ENCODE measurements at regions not wholly inside any gene's neighbourhood (a gene's known extent, or its start where the extent isn't known, plus 50 kb on each side); places are given as distances from the start of the nearest gene placed in this dataset.

- Histone ChIP-seq H3K4me3 (ENCODE audit: low read depth in 2 of 2, low read length in 1 of 2) (no peak overlapping the region), H3K9me3 (no peaks in the 10 kb centered on the region), H4K20me1 (ENCODE audit: insufficient read depth) (no peaks in the 10 kb centered on the region), H3K27ac (ENCODE audit: low read depth in 2 of 2, low read length in 1 of 2) (no peak overlapping the region), H3F3A (replicated peaks; ENCODE audit: insufficient read depth) (no peaks in the 10 kb centered on the region), H3K79me2 (ENCODE audit: insufficient read depth) (no peaks in the 10 kb centered on the region), H3K27me3 (ENCODE audit: insufficient read depth) (no peaks in the 10 kb centered on the region), H3K4me2 (no peak overlapping the region), H3K4me1 (ENCODE audit: control insufficient read depth in 1 of 2, insufficient read depth in 2 of 2, low read depth in 1 of 2, low read length in 1 of 2) (no peaks in the 10 kb centered on the region), H3K36me3 (replicated peaks in 1 of 2; ENCODE audit: control insufficient read depth in 1 of 2, insufficient read depth in 2 of 2, low read length in 1 of 2) (no peaks in the 10 kb centered on the region), H2AFZ (ENCODE audit: low read depth) (no peak overlapping the region), H3K9me2 (no peaks in the 10 kb centered on the region), H3K9ac (no peak overlapping the region)
- WGBS (ENCODE audit: low lambda C conversion rate), result 23% methylated on average over 3 of the region's 3 CpGs
- ChIA-PET CTCF (no interaction called here), POLR2A (no interaction called here)
- TF ChIP-seq NFIC (IDR thresholded peaks at IDR 0.05; ENCODE audit: borderline replicate concordance) (no peak), EZH2phosphoT487 (IDR thresholded peaks at IDR 0.05; ENCODE audit: borderline replicate concordance, low read depth) (no peak), ZBTB33 (IDR thresholded peaks at IDR 0.05; ENCODE audit: borderline replicate concordance, low read depth) (no peak), GABPA (IDR thresholded peaks at IDR 0.05; ENCODE audit: low read depth) (no peak), FOXJ3 (CRISPR knock-in tag; IDR thresholded peaks at IDR 0.05) (no peak), TCF12 (IDR thresholded peaks at IDR 0.05) (no peak), ELF1 (IDR thresholded peaks at IDR 0.05) (no peak), SMC3 (IDR thresholded peaks at IDR 0.05; ENCODE audit: low read depth, low read length) (no peak), PBX3 (IDR thresholded peaks at IDR 0.05) (no peak), NRF1 (IDR thresholded peaks at IDR 0.05; ENCODE audit: low read depth, low read length) (no peak), TEAD4 (IDR thresholded peaks at IDR 0.05; ENCODE audit: borderline replicate concordance, insufficient read depth) (no peak), SIN3A (IDR thresholded peaks at IDR 0.05; ENCODE audit: borderline replicate concordance, low read depth, low read length) (no peak), MXI1 (IDR thresholded peaks at IDR 0.05; ENCODE audit: low read depth, low read length) (no peak)
- TF ChIP-seq, protein P1, sequence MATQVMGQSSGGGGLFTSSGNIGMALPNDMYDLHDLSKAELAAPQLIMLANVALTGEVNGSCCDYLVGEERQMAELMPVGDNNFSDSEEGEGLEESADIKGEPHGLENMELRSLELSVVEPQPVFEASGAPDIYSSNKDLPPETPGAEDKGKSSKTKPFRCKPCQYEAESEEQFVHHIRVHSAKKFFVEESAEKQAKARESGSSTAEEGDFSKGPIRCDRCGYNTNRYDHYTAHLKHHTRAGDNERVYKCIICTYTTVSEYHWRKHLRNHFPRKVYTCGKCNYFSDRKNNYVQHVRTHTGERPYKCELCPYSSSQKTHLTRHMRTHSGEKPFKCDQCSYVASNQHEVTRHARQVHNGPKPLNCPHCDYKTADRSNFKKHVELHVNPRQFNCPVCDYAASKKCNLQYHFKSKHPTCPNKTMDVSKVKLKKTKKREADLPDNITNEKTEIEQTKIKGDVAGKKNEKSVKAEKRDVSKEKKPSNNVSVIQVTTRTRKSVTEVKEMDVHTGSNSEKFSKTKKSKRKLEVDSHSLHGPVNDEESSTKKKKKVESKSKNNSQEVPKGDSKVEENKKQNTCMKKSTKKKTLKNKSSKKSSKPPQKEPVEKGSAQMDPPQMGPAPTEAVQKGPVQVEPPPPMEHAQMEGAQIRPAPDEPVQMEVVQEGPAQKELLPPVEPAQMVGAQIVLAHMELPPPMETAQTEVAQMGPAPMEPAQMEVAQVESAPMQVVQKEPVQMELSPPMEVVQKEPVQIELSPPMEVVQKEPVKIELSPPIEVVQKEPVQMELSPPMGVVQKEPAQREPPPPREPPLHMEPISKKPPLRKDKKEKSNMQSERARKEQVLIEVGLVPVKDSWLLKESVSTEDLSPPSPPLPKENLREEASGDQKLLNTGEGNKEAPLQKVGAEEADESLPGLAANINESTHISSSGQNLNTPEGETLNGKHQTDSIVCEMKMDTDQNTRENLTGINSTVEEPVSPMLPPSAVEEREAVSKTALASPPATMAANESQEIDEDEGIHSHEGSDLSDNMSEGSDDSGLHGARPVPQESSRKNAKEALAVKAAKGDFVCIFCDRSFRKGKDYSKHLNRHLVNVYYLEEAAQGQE (IDR thresholded peaks at IDR 0.05; ENCODE audit: low read depth, low read length), result no peak
- TF ChIP-seq, protein P2, sequence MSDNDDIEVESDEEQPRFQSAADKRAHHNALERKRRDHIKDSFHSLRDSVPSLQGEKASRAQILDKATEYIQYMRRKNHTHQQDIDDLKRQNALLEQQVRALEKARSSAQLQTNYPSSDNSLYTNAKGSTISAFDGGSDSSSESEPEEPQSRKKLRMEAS (IDR thresholded peaks at IDR 0.05; ENCODE audit: low read depth), result no peak
- TF ChIP-seq, protein P3, sequence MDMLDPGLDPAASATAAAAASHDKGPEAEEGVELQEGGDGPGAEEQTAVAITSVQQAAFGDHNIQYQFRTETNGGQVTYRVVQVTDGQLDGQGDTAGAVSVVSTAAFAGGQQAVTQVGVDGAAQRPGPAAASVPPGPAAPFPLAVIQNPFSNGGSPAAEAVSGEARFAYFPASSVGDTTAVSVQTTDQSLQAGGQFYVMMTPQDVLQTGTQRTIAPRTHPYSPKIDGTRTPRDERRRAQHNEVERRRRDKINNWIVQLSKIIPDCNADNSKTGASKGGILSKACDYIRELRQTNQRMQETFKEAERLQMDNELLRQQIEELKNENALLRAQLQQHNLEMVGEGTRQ (IDR thresholded peaks at IDR 0.05; ENCODE audit: borderline replicate concordance, low read depth, low read length), result no peak
- DNase-seq, result no peak
These were observed 275.3 kb downstream of the CMPK2 start for GRCh38 chr2:6590442-6590841.

Measured in SK-N-SH (cell line).